ENCODE measurements at regions not wholly inside any gene's neighbourhood (a gene's known extent, or its start where the extent isn't known, plus 50 kb on each side); places are given as distances from the start of the nearest gene placed in this dataset.

DNA sequence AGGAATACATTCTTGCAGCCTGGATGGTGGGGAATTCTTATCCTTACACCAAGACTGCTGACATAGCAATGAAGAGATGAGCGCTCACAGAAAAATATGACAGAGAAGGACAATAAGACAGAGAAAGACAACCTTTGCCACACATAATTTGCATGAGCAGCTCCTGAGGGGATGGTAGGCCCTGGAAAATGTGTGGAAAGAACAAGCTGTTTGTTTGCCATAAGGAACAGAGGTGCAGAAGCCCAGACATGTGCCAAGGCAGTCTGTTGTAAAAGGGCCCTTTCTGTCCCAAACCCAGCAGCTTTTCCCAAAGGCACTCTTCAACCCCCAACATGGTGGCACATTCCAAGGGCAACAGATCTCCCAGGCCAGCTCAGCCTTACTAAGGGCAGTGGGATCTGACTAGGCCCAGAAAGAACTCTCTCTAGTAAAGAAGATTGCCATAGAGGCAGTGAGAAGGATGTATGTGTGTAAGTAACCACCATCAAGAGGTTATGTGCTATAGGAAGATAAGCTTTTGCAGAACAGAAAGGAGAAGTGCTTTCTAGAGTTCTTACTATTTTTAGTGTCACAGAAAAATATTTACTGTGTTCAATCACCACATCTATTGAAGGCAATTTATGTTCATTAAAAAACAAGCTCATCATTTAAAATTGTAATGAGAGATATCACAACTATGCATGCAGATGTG lies 287.0 kb upstream of the RASGEF1B start:
- 95% methylated on average over 1 of the region's 1 CpG for WGBS
- no peaks in the 10 kb centered on the region for H3K9me3 ChIP-seq (ENCODE audit: control insufficient read depth, low read length)

GRCh38 chr4:81757691-81758090 lies 286.0 kb upstream of the RASGEF1B start:
- no peak overlapping the region for H3K4me3 ChIP-seq (ENCODE audit: low read length)
- DNase-seq: peak in 1 of 3 donors; percentile 47
- no peaks in the 10 kb centered on the region for H3K4me1 ChIP-seq (ENCODE audit: control insufficient read depth, insufficient read depth, low read length)
- H3K9me3 ChIP-seq (ENCODE audit: control insufficient read depth, low read length): no peaks in the 10 kb centered on the region
- ATAC-seq: peak in 1 of 2 donors; percentile 51
- peaks cover 2% of the 10 kb centered on the region for H3K27me3 ChIP-seq (ENCODE audit: control insufficient read depth, insufficient read depth)
- 92% methylated on average over 2 of the region's 2 CpGs for whole genome bisulfite sequencing
- intact Hi-C loops (cut with DNase I): no loop called here
- no peak overlapping the region for H3K27ac ChIP-seq (ENCODE audit: low read length)

More for the DNA sequence above, 287.0 kb upstream of the RASGEF1B start:
- Histone ChIP-seq H3K27ac (ENCODE audit: low read length) (no peak overlapping the region), H3K27me3 (ENCODE audit: control insufficient read depth, insufficient read depth) (peaks cover 2% of the 10 kb centered on the region), H3K4me1 (ENCODE audit: control insufficient read depth, insufficient read depth, low read length) (no peaks in the 10 kb centered on the region), H3K4me3 (ENCODE audit: low read length) (no peak overlapping the region)
- ATAC-seq (no peak), DNase-seq (no peak)
- intact Hi-C loops (cut with DNase I): no loop called here

GRCh38 chr4:81756973-81757372 lies 285.3 kb upstream of the RASGEF1B start:
- H3K9me3 ChIP-seq (ENCODE audit: control insufficient read depth, low read length): no peaks in the 10 kb centered on the region
- no peak for DNase-seq
- no peak overlapping the region for H3K4me3 ChIP-seq (ENCODE audit: low read length)
- 66% methylated on average over 3 of the region's 3 CpGs for WGBS
- H3K27me3 ChIP-seq (ENCODE audit: control insufficient read depth, insufficient read depth): peaks cover 2% of the 10 kb centered on the region
- no peak overlapping the region for H3K27ac ChIP-seq (ENCODE audit: low read length)
- no peaks in the 10 kb centered on the region for H3K4me1 ChIP-seq (ENCODE audit: control insufficient read depth, insufficient read depth, low read length)
- intact Hi-C loops (cut with DNase I): no loop called here
- no peak for ATAC-seq

GRCh38 chr4:81756042-81756441 lies 284.3 kb upstream of the RASGEF1B start:
- no peaks in the 10 kb centered on the region for H3K9me3 ChIP-seq (ENCODE audit: control insufficient read depth, low read length)
- ATAC-seq (no peak), DNase-seq (no peak)
- H3K27me3 ChIP-seq (ENCODE audit: control insufficient read depth, insufficient read depth): peaks cover 2% of the 10 kb centered on the region
- H3K4me1 ChIP-seq (ENCODE audit: control insufficient read depth, insufficient read depth, low read length): no peaks in the 10 kb centered on the region
- H3K27ac ChIP-seq (ENCODE audit: low read length): no peak overlapping the region
- intact Hi-C loops (cut with DNase I): no loop called here
- H3K4me3 ChIP-seq (ENCODE audit: low read length): no peak overlapping the region
- WGBS: 65% methylated on average over 2 of the region's 2 CpGs

DNA sequence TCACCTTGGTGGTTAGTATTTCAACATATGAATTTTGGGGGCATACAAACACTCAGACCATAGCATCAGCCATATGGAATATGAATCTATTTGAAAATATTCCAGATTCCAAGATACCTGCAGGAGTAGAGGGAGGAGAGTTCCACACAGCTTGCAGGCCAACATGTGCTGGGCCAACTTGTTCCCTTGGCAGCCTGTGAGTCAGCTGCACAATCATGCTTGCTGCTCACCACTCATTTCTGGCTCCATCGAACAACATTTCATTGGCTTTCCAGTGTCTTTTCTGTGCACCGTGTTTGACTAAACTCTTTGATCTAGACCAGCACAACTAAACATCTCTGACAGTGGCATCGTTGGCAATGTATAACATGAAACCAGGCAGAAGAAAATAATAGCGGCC lies 282.5 kb upstream of the RASGEF1B start:
- DNase-seq: no peak
- Histone ChIP-seq H3K4me1 (ENCODE audit: control insufficient read depth, insufficient read depth, low read length) (no peaks in the 10 kb centered on the region), H3K9me3 (ENCODE audit: control insufficient read depth, low read length) (no peaks in the 10 kb centered on the region), H3K27ac (ENCODE audit: low read length) (no peak overlapping the region), H3K4me3 (ENCODE audit: low read length) (no peak overlapping the region), H3K27me3 (ENCODE audit: control insufficient read depth, insufficient read depth) (no peaks in the 10 kb centered on the region)
- intact Hi-C loops (cut with DNase I): no loop called here
- no peak for ATAC-seq
- WGBS: 90% methylated on average over 4 of the region's 4 CpGs

- DNase-seq (no peak), ATAC-seq (no peak)
- intact Hi-C loops (cut with DNase I): no loop called here
- no peaks in the 10 kb centered on the region for H3K9me3 ChIP-seq (ENCODE audit: control insufficient read depth, low read length)
- H3K27ac ChIP-seq (ENCODE audit: low read length): no peak overlapping the region
- H3K27me3 ChIP-seq (ENCODE audit: control insufficient read depth, insufficient read depth): no peaks in the 10 kb centered on the region
- H3K4me3 ChIP-seq (ENCODE audit: low read length): no peak overlapping the region
- WGBS: 94% methylated on average over 6 of the region's 6 CpGs
- H3K4me1 ChIP-seq (ENCODE audit: control insufficient read depth, insufficient read depth, low read length): no peaks in the 10 kb centered on the region
Measured at GRCh38 chr4:81751531-81752289, 280.0 kb upstream of the RASGEF1B start.

GRCh38 chr4:81747242-81747930 lies 275.7 kb upstream of the RASGEF1B start:
- intact Hi-C loops (cut with DNase I): no loop called here
- Histone ChIP-seq H3K27me3 (ENCODE audit: control insufficient read depth, insufficient read depth) (no peaks in the 10 kb centered on the region), H3K9me3 (ENCODE audit: control insufficient read depth, low read length) (no peaks in the 10 kb centered on the region), H3K4me3 (ENCODE audit: low read length) (no peak overlapping the region), H3K4me1 (ENCODE audit: control insufficient read depth, insufficient read depth, low read length) (no peaks in the 10 kb centered on the region), H3K27ac (ENCODE audit: low read length) (no peak overlapping the region)
- DNase-seq (no peak), ATAC-seq (peak in 1 of 2 donors; percentile 89)
- 43% methylated on average over 2 of the region's 2 CpGs for WGBS

GRCh38 chr4:81746773-81747172 lies 275.1 kb upstream of the RASGEF1B start:
- Histone ChIP-seq H3K27ac (ENCODE audit: low read length) (no peak overlapping the region), H3K4me3 (ENCODE audit: low read length) (no peak overlapping the region), H3K9me3 (ENCODE audit: control insufficient read depth, low read length) (no peaks in the 10 kb centered on the region), H3K4me1 (ENCODE audit: control insufficient read depth, insufficient read depth, low read length) (no peaks in the 10 kb centered on the region), H3K27me3 (ENCODE audit: control insufficient read depth, insufficient read depth) (no peaks in the 10 kb centered on the region)
- ATAC-seq: no peak
- no peak for DNase-seq
- WGBS: 77% methylated on average over 1 of the region's 1 CpG
- intact Hi-C loops (cut with DNase I): no loop called here

DNA sequence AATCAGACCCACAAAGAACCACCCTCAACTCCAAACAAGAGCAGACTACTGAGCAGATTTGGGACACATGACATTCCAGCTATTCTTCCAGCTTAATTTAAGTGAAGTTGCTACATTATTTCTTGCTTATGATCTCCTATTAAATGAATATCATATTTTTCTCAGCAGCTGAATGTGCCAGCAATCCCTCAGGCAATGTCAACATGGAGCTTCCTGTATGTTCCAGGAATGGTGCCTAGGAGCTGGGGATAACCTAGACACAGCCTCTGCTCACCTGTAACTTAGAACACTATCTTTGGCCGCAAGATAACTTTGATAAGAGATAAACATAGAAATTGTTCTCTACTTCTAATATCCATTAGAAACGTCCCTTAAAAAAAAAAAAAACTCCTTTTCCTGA lies 274.4 kb upstream of the RASGEF1B start:
- H3K4me1 ChIP-seq (ENCODE audit: control insufficient read depth, insufficient read depth, low read length): no peaks in the 10 kb centered on the region
- H3K9me3 ChIP-seq (ENCODE audit: control insufficient read depth, low read length): no peaks in the 10 kb centered on the region
- ATAC-seq: no peak
- 64% methylated on average over 2 of the region's 2 CpGs for WGBS
- intact Hi-C loops (cut with DNase I): no loop called here
- H3K4me3 ChIP-seq (ENCODE audit: low read length): no peak overlapping the region
- no peaks in the 10 kb centered on the region for H3K27me3 ChIP-seq (ENCODE audit: control insufficient read depth, insufficient read depth)
- no peak for DNase-seq
- no peak overlapping the region for H3K27ac ChIP-seq (ENCODE audit: low read length)

DNA sequence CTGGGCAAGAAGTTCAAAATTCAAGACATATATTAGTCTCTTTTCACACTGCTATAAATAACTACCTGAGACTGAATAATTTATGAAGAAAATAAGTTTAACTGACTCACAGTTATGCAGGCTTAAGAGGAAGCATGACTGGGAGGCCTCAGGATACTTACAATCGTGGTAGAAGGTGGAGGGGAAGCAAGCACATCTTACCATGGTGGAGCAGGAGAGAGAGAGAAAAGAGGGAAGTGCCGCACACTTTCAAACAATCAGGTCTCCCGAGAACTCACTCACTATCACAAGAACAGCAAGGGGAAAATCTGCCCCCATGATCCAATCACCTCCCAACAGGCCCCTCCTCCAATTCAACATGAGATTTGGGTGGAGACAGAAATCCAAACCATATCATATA lies 273.3 kb upstream of the RASGEF1B start:
- ATAC-seq: no peak

DNA sequence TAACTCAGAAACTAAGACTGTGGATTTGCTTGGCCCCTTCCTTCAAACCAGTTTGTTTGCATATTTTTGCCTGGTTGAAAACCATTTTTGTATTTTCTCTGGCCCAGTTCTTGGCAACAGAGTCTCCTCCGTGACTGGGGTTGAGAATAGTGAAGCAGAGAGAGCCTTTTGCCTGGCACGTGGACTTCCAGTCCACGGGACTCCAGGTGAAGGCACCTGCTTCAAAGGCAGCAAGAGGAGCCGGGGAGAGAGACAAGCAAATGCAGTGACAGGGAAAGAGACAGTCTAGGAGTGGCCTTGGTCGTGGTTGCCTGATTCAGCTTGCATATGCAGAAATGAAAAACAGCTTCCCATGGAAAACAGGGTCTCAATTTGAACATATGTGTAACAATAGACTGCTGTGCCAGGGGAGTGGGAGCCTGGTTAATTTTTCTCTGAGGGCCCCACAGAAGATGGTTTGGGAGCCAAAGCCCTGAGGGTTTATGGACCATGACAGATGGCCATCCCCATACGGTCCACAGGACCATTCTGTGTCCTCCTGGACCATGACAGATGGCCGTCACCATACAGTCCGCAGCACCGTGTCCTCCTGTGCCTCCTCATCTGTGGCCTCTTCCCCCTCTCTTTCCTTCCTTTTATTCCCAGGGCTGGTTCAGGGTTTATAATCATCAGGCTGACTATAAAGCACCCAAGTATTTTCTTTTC lies 272.2 kb upstream of the RASGEF1B start:
- WGBS: 92% methylated on average over 9 of the region's 9 CpGs

More for the DNA sequence above, 273.3 kb upstream of the RASGEF1B start:
- Histone ChIP-seq H3K9me3 (ENCODE audit: control insufficient read depth, low read length) (no peaks in the 10 kb centered on the region), H3K4me3 (ENCODE audit: low read length) (no peak overlapping the region), H3K27ac (ENCODE audit: low read length) (no peak overlapping the region), H3K4me1 (ENCODE audit: control insufficient read depth, insufficient read depth, low read length) (no peaks in the 10 kb centered on the region), H3K27me3 (ENCODE audit: control insufficient read depth, insufficient read depth) (no peaks in the 10 kb centered on the region)
- 62% methylated on average over 3 of the region's 3 CpGs for WGBS
- DNase-seq: no peak
- intact Hi-C loops (cut with DNase I): no loop called here

More for the DNA sequence above, 272.2 kb upstream of the RASGEF1B start:
- Histone ChIP-seq H3K4me3 (ENCODE audit: low read length) (no peak overlapping the region), H3K27ac (ENCODE audit: low read length) (no peak overlapping the region), H3K4me1 (ENCODE audit: control insufficient read depth, insufficient read depth, low read length) (no peaks in the 10 kb centered on the region), H3K9me3 (ENCODE audit: control insufficient read depth, low read length) (no peaks in the 10 kb centered on the region), H3K27me3 (ENCODE audit: control insufficient read depth, insufficient read depth) (no peaks in the 10 kb centered on the region)
- ATAC-seq (no peak), DNase-seq (no peak)
- intact Hi-C loops (cut with DNase I): no loop called here
